NCI-H2227 (cell line): ENCODE measurements at regions not wholly inside any gene's neighbourhood (a gene's known extent, or its start where the extent isn't known, plus 50 kb on each side); places are given as distances from the start of the nearest gene placed in this dataset.
"Not testable (repeated sequence)": the region's sequence is repeated elsewhere in the genome, so short reads cannot be mapped to it uniquely, and the experiment has no call there.

ENCODE experiments used
- DNase-seq: peaks from one replicate; lab custom pipeline; 2025; ENCODE audit not compliant: unreplicated experiment; lab: John Stamatoyannopoulos, UW

- no peak for DNase-seq
These were observed 489.5 kb downstream of the STIM2 start for GRCh38 chr4:27350161-27350560.

- no peak for DNase-seq
These were observed 496.6 kb downstream of the STIM2 start for GRCh38 chr4:27357283-27357682.

- DNase-seq = no peak
These were observed 497.6 kb downstream of the STIM2 start for GRCh38 chr4:27358269-27358668.

- DNase-seq = no peak
These were observed 499.5 kb downstream of the STIM2 start for GRCh38 chr4:27360131-27360530.

- DNase-seq = no peak
These were observed 500.2 kb downstream of the STIM2 start for GRCh38 chr4:27360790-27361267.

GRCh38 chr4:27364509-27364908, 503.9 kb downstream of the STIM2 start:
- DNase-seq = no peak

- DNase-seq = no peak
These were observed 505.6 kb downstream of the STIM2 start for GRCh38 chr4:27366104-27366823.

GRCh38 chr4:27368781-27369180, 508.1 kb downstream of the STIM2 start:
- DNase-seq = no peak

- no peak for DNase-seq
These were observed 521.2 kb downstream of the STIM2 start for GRCh38 chr4:27381815-27382214.

- no peak for DNase-seq
These were observed 527.1 kb downstream of the STIM2 start for GRCh38 chr4:27387711-27388110.

- DNase-seq = no peak
These were observed 537.2 kb downstream of the STIM2 start for GRCh38 chr4:27397886-27398285.

GRCh38 chr4:27398631-27399310, 538.1 kb downstream of the STIM2 start:
- DNase-seq = no peak

GRCh38 chr4:27407616-27408015, 547.0 kb downstream of the STIM2 start:
- no peak for DNase-seq

GRCh38 chr4:27412613-27413012, 552.0 kb downstream of the STIM2 start:
- DNase-seq = no peak

GRCh38 chr4:27414887-27415731, 554.5 kb downstream of the STIM2 start:
- no peak for DNase-seq

GRCh38 chr4:27428661-27429060, 568.0 kb downstream of the STIM2 start:
- DNase-seq = no peak

- DNase-seq = no peak
These were observed 568.8 kb downstream of the STIM2 start for GRCh38 chr4:27429364-27429871.

- no peak for DNase-seq
These were observed 581.5 kb downstream of the STIM2 start for GRCh38 chr4:27442146-27442545.

GRCh38 chr4:27442661-27443060, 582.0 kb downstream of the STIM2 start:
- DNase-seq = not testable (repeated sequence)

GRCh38 chr4:27463816-27464215, 603.2 kb downstream of the STIM2 start:
- DNase-seq = no peak

GRCh38 chr4:27467351-27467750, 606.7 kb downstream of the STIM2 start:
- DNase-seq = no peak
